ENCODE measurements at regions not wholly inside any gene's neighbourhood (a gene's known extent, or its start where the extent isn't known, plus 50 kb on each side); places are given as distances from the start of the nearest gene placed in this dataset.

GRCh38 chr10:6999232-6999925 lies 411.5 kb downstream of the SFMBT2 start:
- Histone ChIP-seq H3K4me2 (ENCODE audit: insufficient read depth, low read length) (no peak overlapping the region), H4K20me1 (replicated peaks; ENCODE audit: control insufficient read depth, insufficient read depth, low read length) (no peaks in the 10 kb centered on the region), H3K4me1 (replicated peaks in 1 of 2; ENCODE audit: control insufficient read depth in 2 of 2, insufficient read depth in 2 of 2, low read length in 2 of 2) (no peaks in the 10 kb centered on the region), H3K36me3 (ENCODE audit: control insufficient read depth, insufficient read depth, low read length) (no peaks in the 10 kb centered on the region), H3K9me3 (replicated peaks; ENCODE audit: control insufficient read depth, insufficient read depth, low read depth, low read length) (no peaks in the 10 kb centered on the region), H3K27ac (ENCODE audit: extremely low read depth, low read depth, low read length) (no peak overlapping the region), H3K27me3 (ENCODE audit: control insufficient read depth in 2 of 2, insufficient read depth in 2 of 2, low read length in 2 of 2) (no peaks in the 10 kb centered on the region), H3K9ac (ENCODE audit: insufficient read depth in 1 of 2, low read depth in 2 of 2, low read length in 2 of 2) (no peak overlapping the region), H3K4me3 (no peak overlapping the region), H3K79me2 (ENCODE audit: control insufficient read depth, insufficient read depth, low read length) (no peaks in the 10 kb centered on the region), H2AFZ (ENCODE audit: low read depth, low read length) (no peak overlapping the region), H3K9me1 (ENCODE audit: control insufficient read depth, insufficient read depth, low read length) (no peaks in the 10 kb centered on the region)
- intact Hi-C loops (cut with micrococcal nuclease), result no loop called here
- WGBS (ENCODE audit: insufficient coverage, low coverage, missing lambda C conversion rate), result 6% methylated on average over 2 of the region's 2 CpGs
- in situ Hi-C loops (cut with MboI), result no loop called here
- FAIRE-seq (peak; percentile 42), DNase-seq (ENCODE audit: extremely low read depth in 1 of 4, low spot score in 3 of 4) (no peak), ATAC-seq (no peak)
- BruUV-seq (replicated peaks), result no TSS peak
- ChIA-PET POLR2A (no interaction called here), CTCF (ENCODE audit: low intra/inter-chr PET ratio) (no interaction called here)
- TF ChIP-seq HNRNPUL1 (IDR thresholded peaks at IDR 0.05; ENCODE audit: low read length) (no peak), ERF (CRISPR knock-in tag; IDR thresholded peaks at IDR 0.05) (no peak), ZNF165 (CRISPR knock-in tag; IDR thresholded peaks at IDR 0.05; ENCODE audit: borderline replicate concordance) (no peak), ESRRA (IDR thresholded peaks at IDR 0.05; ENCODE audit: borderline replicate concordance, low read depth) (no peak), NCOA6 (IDR thresholded peaks at IDR 0.05) (no peak), TCF15 (CRISPR knock-in tag; IDR thresholded peaks at IDR 0.05) (no peak), CREB3 (tag; conservative IDR thresholded peaks at IDR 0.05; ENCODE audit: low read depth) (no peak), ZC3H4 (CRISPR knock-in tag; IDR thresholded peaks at IDR 0.05; ENCODE audit: borderline replicate concordance) (no peak), GABPB2 (CRISPR knock-in tag; conservative IDR thresholded peaks at IDR 0.05) (no peak), NUFIP1 (IDR thresholded peaks at IDR 0.05; ENCODE audit: partially characterized antibody) (no peak), BRD9 (IDR thresholded peaks at IDR 0.05; ENCODE audit: low read depth, partially characterized antibody) (no peak), RBFOX2 (IDR thresholded peaks at IDR 0.05; ENCODE audit: low read depth, low read length) (no peak), HMG20A (CRISPR knock-in tag; conservative IDR thresholded peaks at IDR 0.05) (no peak), THAP12 (CRISPR knock-in tag; IDR thresholded peaks at IDR 0.05) (no peak), EZH2 (IDR thresholded peaks at IDR 0.05; ENCODE audit: borderline replicate concordance, low read depth, low read length) (no peak), ZNF232 (CRISPR knock-in tag; IDR thresholded peaks at IDR 0.05) (no peak), ETS2 (tag; IDR thresholded peaks at IDR 0.05; ENCODE audit: borderline replicate concordance, poor library complexity, severe bottlenecking) (no peak), ZNF354B (CRISPR knock-in tag; IDR thresholded peaks at IDR 0.05) (no peak)
- TF ChIP-seq, protein P1, sequence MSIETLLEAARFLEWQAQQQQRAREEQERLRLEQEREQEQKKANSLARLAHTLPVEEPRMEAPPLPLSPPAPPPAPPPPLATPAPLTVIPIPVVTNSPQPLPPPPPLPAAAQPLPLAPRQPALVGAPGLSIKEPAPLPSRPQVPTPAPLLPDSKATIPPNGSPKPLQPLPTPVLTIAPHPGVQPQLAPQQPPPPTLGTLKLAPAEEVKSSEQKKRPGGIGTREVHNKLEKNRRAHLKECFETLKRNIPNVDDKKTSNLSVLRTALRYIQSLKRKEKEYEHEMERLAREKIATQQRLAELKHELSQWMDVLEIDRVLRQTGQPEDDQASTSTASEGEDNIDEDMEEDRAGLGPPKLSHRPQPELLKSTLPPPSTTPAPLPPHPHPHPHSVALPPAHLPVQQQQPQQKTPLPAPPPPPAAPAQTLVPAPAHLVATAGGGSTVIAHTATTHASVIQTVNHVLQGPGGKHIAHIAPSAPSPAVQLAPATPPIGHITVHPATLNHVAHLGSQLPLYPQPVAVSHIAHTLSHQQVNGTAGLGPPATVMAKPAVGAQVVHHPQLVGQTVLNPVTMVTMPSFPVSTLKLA (conservative IDR thresholded peaks at IDR 0.05), result no peak
